A549 (cell line): ENCODE measurements at regions not wholly inside any gene's neighbourhood (a gene's known extent, or its start where the extent isn't known, plus 50 kb on each side); places are given as distances from the start of the nearest gene placed in this dataset.

Experiments
- EHMT2 ChIP-seq: fragments of 200-600 bp; sonication (generic); IDR thresholded peaks from 2 replicates; pipeline ENCODE4 v1.6.1; 2016; ENCODE audit warnings: antibody characterized with exemption, low read depth, mild to moderate bottlenecking, moderate library complexity
- EP300 ChIP-seq, 2 experiments: fragments of >200 bp; sonication (Bioruptor Twin); formaldehyde crosslinking; IDR thresholded peaks; 2 replicates in 1 of 2; 3 replicates in 1 of 2; pipeline ENCODE4 v1.6.1; 2016 to 2017
- HDAC2 ChIP-seq: fragments of 200-600 bp; sonication (generic); IDR thresholded peaks from 2 replicates; pipeline ENCODE4 v1.6.1; 2016
- JUN ChIP-seq, 2 experiments: fragments of >200 bp; sonication (Bioruptor Twin); formaldehyde crosslinking; IDR thresholded peaks; 2 replicates in 1 of 2; 3 replicates in 1 of 2; pipeline ENCODE4 v1.6.1; 2016 to 2017
- MYC ChIP-seq: IDR thresholded peaks from 2 replicates; pipeline ENCODE4 v1.6.1; 2012; ENCODE audit warnings: mild to moderate bottlenecking, inconsistent platforms, low read length, improper control_type of control experiment, borderline replicate concordance
- NR3C1 ChIP-seq: fragments of >200 bp; sonication (Bioruptor Twin); formaldehyde crosslinking; IDR thresholded peaks from 3 replicates; pipeline ENCODE4 v1.6.1; 2017
- PHF8 ChIP-seq: fragments of 200-600 bp; sonication (generic); IDR thresholded peaks from 2 replicates; pipeline ENCODE4 v1.6.1; 2016; ENCODE audit warnings: low read depth, mild to moderate bottlenecking, antibody characterized with exemption, moderate library complexity, borderline replicate concordance
- POLR2A ChIP-seq: IDR thresholded peaks from 2 replicates; pipeline ENCODE4 v1.6.1; 2012; ENCODE audit warnings: mild to moderate bottlenecking, low read length
- RAD21 ChIP-seq, 2 experiments: fragments of >200 bp in 1 of 2; sonication (Bioruptor Twin) in 1 of 2; formaldehyde crosslinking in 1 of 2; IDR thresholded peaks in 1 of 2; conservative IDR thresholded peaks in 1 of 2; 2 replicates in 1 of 2; 3 replicates in 1 of 2; pipeline ENCODE4 v1.6.1; 2012 to 2018; ENCODE audit warnings: inconsistent platforms in 1 of 2
- RFX5 ChIP-seq: fragments of 450-650 bp; IDR thresholded peaks from 2 replicates; pipeline ENCODE4 v1.7.1; 2014; ENCODE audit warnings: antibody characterized with exemption, mild to moderate bottlenecking, moderate library complexity
- SMC3 ChIP-seq: fragments of >200 bp; sonication (Bioruptor Twin); formaldehyde crosslinking; IDR thresholded peaks from 3 replicates; pipeline ENCODE4 v1.6.1; 2018; ENCODE audit warnings: inconsistent platforms
- TF ChIP-seq, protein P1 (sequence below): fragments of >200 bp; sonication (Bioruptor Twin); formaldehyde crosslinking; IDR thresholded peaks from 3 replicates; pipeline ENCODE4 v1.5.1; 2016
- TF ChIP-seq, protein P2 (sequence below): fragments of 200-600 bp; sonication (generic); IDR thresholded peaks from 2 replicates; pipeline ENCODE4 v1.6.1; 2016; ENCODE audit warnings: antibody characterized with exemption, mild to moderate bottlenecking, moderate library complexity

DNA sequence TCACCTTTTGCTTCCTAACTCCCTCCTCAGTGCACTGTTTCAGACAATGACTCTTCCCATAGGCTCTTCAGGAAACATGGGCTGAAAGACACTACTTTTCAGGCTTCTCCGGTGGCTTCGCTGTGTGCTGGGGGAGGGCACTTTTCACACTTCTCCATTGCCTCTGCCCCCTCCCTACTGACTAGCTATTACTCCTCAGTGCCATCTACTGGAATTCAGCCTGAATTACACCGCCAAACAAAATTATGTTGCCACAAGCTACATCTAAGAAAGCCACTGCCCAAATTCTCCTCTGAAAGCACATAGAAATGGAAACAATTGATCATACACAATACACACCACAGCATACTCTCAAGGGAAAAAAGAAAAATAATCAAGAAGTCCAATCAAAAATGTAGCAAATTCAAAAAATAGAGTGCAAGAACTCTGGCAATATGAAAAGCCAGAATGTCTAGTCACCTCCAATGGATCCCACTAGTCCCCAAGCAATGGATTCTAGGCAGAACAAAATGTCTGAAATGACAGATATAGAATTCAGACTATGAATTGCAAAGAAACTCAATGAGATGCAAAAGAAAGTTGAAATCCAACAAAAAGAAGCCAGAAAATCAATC is 1139.4 kb upstream of the GYPC start:
- TF ChIP-seq, protein P1, sequence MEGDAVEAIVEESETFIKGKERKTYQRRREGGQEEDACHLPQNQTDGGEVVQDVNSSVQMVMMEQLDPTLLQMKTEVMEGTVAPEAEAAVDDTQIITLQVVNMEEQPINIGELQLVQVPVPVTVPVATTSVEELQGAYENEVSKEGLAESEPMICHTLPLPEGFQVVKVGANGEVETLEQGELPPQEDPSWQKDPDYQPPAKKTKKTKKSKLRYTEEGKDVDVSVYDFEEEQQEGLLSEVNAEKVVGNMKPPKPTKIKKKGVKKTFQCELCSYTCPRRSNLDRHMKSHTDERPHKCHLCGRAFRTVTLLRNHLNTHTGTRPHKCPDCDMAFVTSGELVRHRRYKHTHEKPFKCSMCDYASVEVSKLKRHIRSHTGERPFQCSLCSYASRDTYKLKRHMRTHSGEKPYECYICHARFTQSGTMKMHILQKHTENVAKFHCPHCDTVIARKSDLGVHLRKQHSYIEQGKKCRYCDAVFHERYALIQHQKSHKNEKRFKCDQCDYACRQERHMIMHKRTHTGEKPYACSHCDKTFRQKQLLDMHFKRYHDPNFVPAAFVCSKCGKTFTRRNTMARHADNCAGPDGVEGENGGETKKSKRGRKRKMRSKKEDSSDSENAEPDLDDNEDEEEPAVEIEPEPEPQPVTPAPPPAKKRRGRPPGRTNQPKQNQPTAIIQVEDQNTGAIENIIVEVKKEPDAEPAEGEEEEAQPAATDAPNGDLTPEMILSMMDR, result no peak
- TF ChIP-seq HDAC2 (no peak), POLR2A (no peak), SMC3 (no peak), RAD21 (conservative IDR thresholded peaks at IDR 0.05 in 1 of 2, IDR thresholded peaks at IDR 0.05 in 1 of 2) (peak in 1 of 2 experiments; percentile 44; a peak in 2 of 5 replicates), NR3C1 (no peak), EHMT2 (no peak), EP300 (IDR thresholded peaks at IDR 0.05) (no peak), JUN (IDR thresholded peaks at IDR 0.05) (no peak), RFX5 (no peak), MYC (no peak), PHF8 (no peak)
- TF ChIP-seq, protein P2, sequence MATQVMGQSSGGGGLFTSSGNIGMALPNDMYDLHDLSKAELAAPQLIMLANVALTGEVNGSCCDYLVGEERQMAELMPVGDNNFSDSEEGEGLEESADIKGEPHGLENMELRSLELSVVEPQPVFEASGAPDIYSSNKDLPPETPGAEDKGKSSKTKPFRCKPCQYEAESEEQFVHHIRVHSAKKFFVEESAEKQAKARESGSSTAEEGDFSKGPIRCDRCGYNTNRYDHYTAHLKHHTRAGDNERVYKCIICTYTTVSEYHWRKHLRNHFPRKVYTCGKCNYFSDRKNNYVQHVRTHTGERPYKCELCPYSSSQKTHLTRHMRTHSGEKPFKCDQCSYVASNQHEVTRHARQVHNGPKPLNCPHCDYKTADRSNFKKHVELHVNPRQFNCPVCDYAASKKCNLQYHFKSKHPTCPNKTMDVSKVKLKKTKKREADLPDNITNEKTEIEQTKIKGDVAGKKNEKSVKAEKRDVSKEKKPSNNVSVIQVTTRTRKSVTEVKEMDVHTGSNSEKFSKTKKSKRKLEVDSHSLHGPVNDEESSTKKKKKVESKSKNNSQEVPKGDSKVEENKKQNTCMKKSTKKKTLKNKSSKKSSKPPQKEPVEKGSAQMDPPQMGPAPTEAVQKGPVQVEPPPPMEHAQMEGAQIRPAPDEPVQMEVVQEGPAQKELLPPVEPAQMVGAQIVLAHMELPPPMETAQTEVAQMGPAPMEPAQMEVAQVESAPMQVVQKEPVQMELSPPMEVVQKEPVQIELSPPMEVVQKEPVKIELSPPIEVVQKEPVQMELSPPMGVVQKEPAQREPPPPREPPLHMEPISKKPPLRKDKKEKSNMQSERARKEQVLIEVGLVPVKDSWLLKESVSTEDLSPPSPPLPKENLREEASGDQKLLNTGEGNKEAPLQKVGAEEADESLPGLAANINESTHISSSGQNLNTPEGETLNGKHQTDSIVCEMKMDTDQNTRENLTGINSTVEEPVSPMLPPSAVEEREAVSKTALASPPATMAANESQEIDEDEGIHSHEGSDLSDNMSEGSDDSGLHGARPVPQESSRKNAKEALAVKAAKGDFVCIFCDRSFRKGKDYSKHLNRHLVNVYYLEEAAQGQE, result no peak
